ENCODE measurements at regions not wholly inside any gene's neighbourhood (a gene's known extent, or its start where the extent isn't known, plus 50 kb on each side); places are given as distances from the start of the nearest gene placed in this dataset.

DNA sequence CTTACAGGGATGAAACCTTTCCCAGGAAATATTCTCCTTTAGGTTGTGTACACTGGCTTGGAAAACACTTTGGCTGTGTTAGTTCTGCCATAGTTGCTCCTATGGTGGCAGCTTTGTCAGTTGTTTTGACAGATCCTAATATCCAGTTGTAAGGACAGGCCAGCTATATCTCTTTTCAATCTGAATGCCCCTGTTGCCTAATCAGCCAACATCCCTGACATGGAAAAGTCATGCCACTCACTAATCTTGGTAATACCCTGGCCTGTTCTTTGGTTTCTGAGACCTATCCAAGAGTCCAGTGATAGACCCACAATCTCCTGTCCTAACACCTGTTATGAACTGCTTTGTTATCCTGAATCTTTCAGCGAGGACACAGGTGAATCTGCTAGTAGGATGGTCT lies 148.8 kb downstream of the MRPL39 start:
- no peak for TF ChIP-seq CTCF (IDR thresholded peaks at IDR 0.05)
- TF ChIP-seq POLR2A (IDR thresholded peaks at IDR 0.05): no peak
